OCI-LY7 (cell line): ENCODE measurements at regions not wholly inside any gene's neighbourhood (a gene's known extent, or its start where the extent isn't known, plus 50 kb on each side); places are given as distances from the start of the nearest gene placed in this dataset.
A peak's percentile ranks its signal among the peaks of the same experiment; 100 is the strongest.

Experiments
- BruUV-seq: library from RNA; stranded (reverse); fragments of 400-500 nt; replicated peaks from 2 replicates; lab custom pipeline; 2021; lab: Mats Ljungman, UMichigan
- CTCF ChIA-PET: fragments of 300-600 bp; sonication (Branson Sonifier 250); formaldehyde crosslinking; loops from one replicate; lab custom pipeline; 2022; ENCODE audit warnings: antibody characterized with exemption; ENCODE audit not compliant: unreplicated experiment; lab: Charles Lee
- POLR2A ChIA-PET: fragments of 300-600 bp; sonication (Branson Sonifier 250); formaldehyde crosslinking; loops from one replicate; lab custom pipeline; 2022; ENCODE audit warnings: antibody characterized with exemption; lab: Charles Lee
- DNase-seq: peaks from one replicate; pipeline ENCODE4 v3.0.0-alpha.2; 2015; ENCODE audit warnings: low spot score
- H2AFZ ChIP-seq: fragments of 200-600 bp; sonication (generic), shearing (Covaris generic); 2 replicates; pipeline ENCODE4 v1.6.1; 2014; ENCODE audit warnings: mild to moderate bottlenecking, antibody characterized with exemption, low read length, moderate library complexity
- H3K27ac ChIP-seq: fragments of 200-600 bp; sonication (generic); 2 replicates; pipeline ENCODE4 v1.5.1; 2014; ENCODE audit warnings: mixed run types, low read depth, mild to moderate bottlenecking, moderate library complexity, low read length, inconsistent platforms; ENCODE audit not compliant: poor library complexity, severe bottlenecking
- H3K36me3 ChIP-seq: fragments of 200-600 bp; sonication (generic); 2 replicates; pipeline ENCODE4 v1.6.1; 2014; ENCODE audit warnings: mild to moderate bottlenecking, antibody characterized with exemption, low read length, moderate library complexity, mixed read lengths; ENCODE audit not compliant: insufficient read depth
- H3K4me1 ChIP-seq: fragments of 200-600 bp; sonication (generic); 2 replicates; pipeline ENCODE4 v1.5.1; 2014; ENCODE audit warnings: mild to moderate bottlenecking, low read length; ENCODE audit not compliant: insufficient read depth, poor library complexity, severe bottlenecking
- H3K4me2 ChIP-seq: fragments of 200-600 bp; sonication (generic); 2 replicates; pipeline ENCODE4 v1.6.1; 2014; ENCODE audit warnings: mild to moderate bottlenecking, low read length
- H3K4me3 ChIP-seq: fragments of 200-600 bp; sonication (generic); 2 replicates; pipeline ENCODE4 v1.5.1; 2014; ENCODE audit warnings: mild to moderate bottlenecking, low read depth, low read length; ENCODE audit not compliant: poor library complexity, severe bottlenecking
- H3K79me2 ChIP-seq: fragments of 200-600 bp; sonication (generic); 2 replicates; pipeline ENCODE4 v1.6.1; 2016; ENCODE audit warnings: low read depth, mild to moderate bottlenecking, low read length, moderate library complexity, mixed read lengths; ENCODE audit not compliant: insufficient read depth
- H3K9me2 ChIP-seq: fragments of 200-600 bp; sonication (generic); 2 replicates; pipeline ENCODE4 v1.6.1; 2016; ENCODE audit warnings: mild to moderate bottlenecking, low read length, mixed read lengths; ENCODE audit not compliant: insufficient read depth
- H3K9me3 ChIP-seq: fragments of 200-600 bp; sonication (generic); 2 replicates; pipeline ENCODE4 v1.6.1; 2014; ENCODE audit warnings: mild to moderate bottlenecking, mixed run types, low read length, mixed read lengths
- H4K20me1 ChIP-seq: fragments of 200-600 bp; sonication (generic); 2 replicates; pipeline ENCODE4 v1.6.1; 2014; ENCODE audit warnings: mild to moderate bottlenecking, antibody characterized with exemption, low read length, moderate library complexity, mixed read lengths; ENCODE audit not compliant: insufficient read depth
- EZH2phosphoT487 ChIP-seq: fragments of 200-600 bp; sonication (generic); IDR thresholded peaks from 2 replicates; pipeline ENCODE4 v1.6.1; 2018; ENCODE audit warnings: low read depth, borderline replicate concordance, mild to moderate bottlenecking, mixed run types, antibody characterized with exemption, low read length, moderate library complexity, mixed read lengths
- intact Hi-C: fragments of 100-400 bp; cut with micrococcal nuclease; formaldehyde crosslinking; loops from one replicate; pipeline ENCODE4 v1.10.0; 2022; ENCODE audit not compliant: unreplicated experiment
- TF ChIP-seq, protein P1 (sequence below): fragments of 200-600 bp; sonication (generic); conservative IDR thresholded peaks from 2 replicates; pipeline ENCODE4 v1.5.1; 2014; ENCODE audit warnings: mild to moderate bottlenecking, antibody characterized with exemption, low read length, moderate library complexity, mixed read lengths

DNA sequence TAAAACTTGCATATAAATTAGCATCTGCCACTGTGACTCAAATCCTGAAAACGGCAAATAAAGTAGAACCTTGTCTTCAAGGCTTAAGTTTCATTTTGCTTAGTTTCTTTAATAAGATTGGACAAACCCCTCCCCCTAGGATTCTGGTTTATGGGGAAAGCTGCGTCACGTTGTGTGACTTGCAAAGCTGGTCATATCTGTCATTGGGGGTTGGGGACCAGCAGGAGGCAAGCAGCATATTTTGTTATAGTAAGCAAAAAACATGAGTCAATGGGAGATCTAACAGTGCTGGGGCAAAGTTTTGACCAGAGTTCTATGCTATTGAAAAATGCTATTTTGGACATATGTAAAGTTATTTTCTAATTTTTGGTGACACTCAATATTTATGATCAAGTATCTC, 407.3 kb downstream of the PCDH18 start:
- Histone ChIP-seq H3K4me1 (no peaks in the 10 kb centered on the region), H3K9me2 (no peaks in the 10 kb centered on the region), H3K36me3 (no peaks in the 10 kb centered on the region), H3K9me3 (no peaks in the 10 kb centered on the region), H3K4me2 (no peak overlapping the region), H3K27ac (no peak overlapping the region), H2AFZ (no peak overlapping the region), H4K20me1 (no peaks in the 10 kb centered on the region), H3K4me3 (no peak overlapping the region), H3K79me2 (no peaks in the 10 kb centered on the region)
- CTCF ChIA-PET = no interaction called here
- TF ChIP-seq, protein P1, sequence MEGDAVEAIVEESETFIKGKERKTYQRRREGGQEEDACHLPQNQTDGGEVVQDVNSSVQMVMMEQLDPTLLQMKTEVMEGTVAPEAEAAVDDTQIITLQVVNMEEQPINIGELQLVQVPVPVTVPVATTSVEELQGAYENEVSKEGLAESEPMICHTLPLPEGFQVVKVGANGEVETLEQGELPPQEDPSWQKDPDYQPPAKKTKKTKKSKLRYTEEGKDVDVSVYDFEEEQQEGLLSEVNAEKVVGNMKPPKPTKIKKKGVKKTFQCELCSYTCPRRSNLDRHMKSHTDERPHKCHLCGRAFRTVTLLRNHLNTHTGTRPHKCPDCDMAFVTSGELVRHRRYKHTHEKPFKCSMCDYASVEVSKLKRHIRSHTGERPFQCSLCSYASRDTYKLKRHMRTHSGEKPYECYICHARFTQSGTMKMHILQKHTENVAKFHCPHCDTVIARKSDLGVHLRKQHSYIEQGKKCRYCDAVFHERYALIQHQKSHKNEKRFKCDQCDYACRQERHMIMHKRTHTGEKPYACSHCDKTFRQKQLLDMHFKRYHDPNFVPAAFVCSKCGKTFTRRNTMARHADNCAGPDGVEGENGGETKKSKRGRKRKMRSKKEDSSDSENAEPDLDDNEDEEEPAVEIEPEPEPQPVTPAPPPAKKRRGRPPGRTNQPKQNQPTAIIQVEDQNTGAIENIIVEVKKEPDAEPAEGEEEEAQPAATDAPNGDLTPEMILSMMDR = no peak
- TF ChIP-seq EZH2phosphoT487 = no peak
- BruUV-seq = no TSS peak
- no peak for DNase-seq
- intact Hi-C loops = no loop called here
- POLR2A ChIA-PET = no interaction called here

DNA sequence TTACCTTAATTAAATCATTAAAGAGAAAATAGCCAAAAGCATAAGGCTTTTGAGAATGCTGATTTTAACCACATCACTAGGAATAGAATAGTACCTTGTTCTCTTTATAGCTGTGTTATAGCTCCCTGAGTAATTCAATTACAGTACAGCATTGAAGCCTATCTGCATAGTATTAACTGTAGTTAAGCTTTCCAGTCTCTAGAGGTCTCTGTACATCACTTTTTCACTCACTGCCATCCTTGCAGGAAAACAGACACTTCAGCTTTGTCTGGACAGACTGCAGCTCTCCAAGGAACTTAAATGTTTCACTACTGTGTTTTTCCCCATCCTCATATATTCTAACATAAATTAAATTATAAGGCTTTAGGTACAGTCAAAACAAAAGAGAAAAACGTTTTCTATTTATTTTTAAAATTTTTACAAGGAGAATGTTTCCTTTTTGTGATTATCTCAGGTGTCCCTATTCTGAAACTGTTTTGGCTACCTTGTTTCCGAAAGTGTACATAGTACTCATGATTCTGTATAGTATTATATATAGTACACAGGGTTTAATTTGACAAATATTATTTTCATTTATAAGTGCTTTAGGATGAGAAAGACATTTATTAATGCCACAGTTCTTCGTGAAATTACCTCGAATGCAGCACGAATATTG, 407.9 kb downstream of the PCDH18 start:
- CTCF ChIA-PET = no interaction called here
- Histone ChIP-seq H3K4me2 (no peak overlapping the region), H3K9me2 (no peaks in the 10 kb centered on the region), H3K4me1 (no peaks in the 10 kb centered on the region), H3K27ac (no peak overlapping the region), H4K20me1 (no peaks in the 10 kb centered on the region), H3K36me3 (no peaks in the 10 kb centered on the region), H3K9me3 (no peaks in the 10 kb centered on the region), H2AFZ (no peak overlapping the region), H3K4me3 (no peak overlapping the region), H3K79me2 (no peaks in the 10 kb centered on the region)
- peak; percentile 25 for DNase-seq
- POLR2A ChIA-PET = no interaction called here
- TF ChIP-seq, protein P1 = peak; percentile 76
- TF ChIP-seq EZH2phosphoT487 = no peak
- intact Hi-C loops = no loop called here
- BruUV-seq = no TSS peak

DNA sequence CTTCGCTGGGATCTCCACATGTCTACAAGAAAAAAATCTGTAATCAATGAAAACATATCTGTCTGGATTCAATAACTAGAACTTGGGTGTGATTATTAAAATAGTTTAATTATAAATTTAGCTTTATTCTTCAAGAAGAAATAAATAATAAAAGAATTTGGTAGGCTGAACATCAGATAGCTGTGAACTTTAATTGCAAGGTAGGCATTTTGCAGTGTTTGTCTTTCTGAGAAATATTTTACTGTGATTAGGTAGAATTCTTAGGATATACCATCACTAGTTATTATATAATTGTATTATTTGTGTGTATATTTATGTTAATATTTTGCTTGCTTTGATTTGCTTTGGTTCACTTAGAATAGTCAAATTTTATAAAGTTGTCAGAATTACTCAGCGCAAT, 409.4 kb downstream of the PCDH18 start:
- Histone ChIP-seq H3K4me3 (no peak overlapping the region), H4K20me1 (no peaks in the 10 kb centered on the region), H3K4me1 (no peaks in the 10 kb centered on the region), H3K9me2 (no peaks in the 10 kb centered on the region), H2AFZ (no peak overlapping the region), H3K9me3 (no peaks in the 10 kb centered on the region), H3K27ac (no peak overlapping the region), H3K4me2 (no peak overlapping the region), H3K79me2 (no peaks in the 10 kb centered on the region), H3K36me3 (no peaks in the 10 kb centered on the region)
- CTCF ChIA-PET = no interaction called here
- POLR2A ChIA-PET = no interaction called here
- no peak for DNase-seq
- intact Hi-C loops = no loop called here
- BruUV-seq = no TSS peak
- TF ChIP-seq EZH2phosphoT487 = no peak
- TF ChIP-seq, protein P1 = no peak
